ENCODE measurements at regions not wholly inside any gene's neighbourhood (a gene's known extent, or its start where the extent isn't known, plus 50 kb on each side); places are given as distances from the start of the nearest gene placed in this dataset.

DNA sequence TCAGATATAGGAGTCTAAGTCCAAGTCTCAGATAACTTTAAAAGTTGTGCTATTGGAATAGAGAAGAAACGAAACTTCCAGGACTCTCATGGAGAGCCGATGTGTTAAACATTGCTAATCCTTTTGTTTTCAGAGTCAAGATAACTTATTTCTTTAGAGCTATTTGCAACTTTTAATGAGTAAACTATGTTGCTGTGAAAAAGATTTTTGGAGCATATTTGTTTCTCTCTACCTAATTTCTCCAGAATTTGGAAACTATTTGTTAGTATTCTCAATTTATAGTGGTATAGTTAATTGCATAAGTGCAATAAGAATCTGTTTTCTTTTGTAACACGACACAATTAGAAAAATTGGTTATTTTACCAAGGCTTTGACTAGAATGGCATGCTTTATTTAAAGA lies 588.9 kb downstream of the NTRK3 start:
- intact Hi-C loops (cut with DNase I) = no loop called here
- ATAC-seq = no peak
- Histone ChIP-seq H3K9me3 (peaks cover 0 to 25% (median 10%) of the 10 kb centered on the region in 11 donors), H3K27ac (no peak overlapping the region), H3K4me3 (no peak overlapping the region), H3K27me3 (no peaks in the 10 kb centered on the region), H3K4me1 (peaks cover 0 to 7% (median 0%) of the 10 kb centered on the region in 9 donors), H3K36me3 (no peaks in the 10 kb centered on the region)
- WGBS, 2 donors = 88% methylated on average over 3 of the region's 3 CpGs
- TF ChIP-seq, protein P1, sequence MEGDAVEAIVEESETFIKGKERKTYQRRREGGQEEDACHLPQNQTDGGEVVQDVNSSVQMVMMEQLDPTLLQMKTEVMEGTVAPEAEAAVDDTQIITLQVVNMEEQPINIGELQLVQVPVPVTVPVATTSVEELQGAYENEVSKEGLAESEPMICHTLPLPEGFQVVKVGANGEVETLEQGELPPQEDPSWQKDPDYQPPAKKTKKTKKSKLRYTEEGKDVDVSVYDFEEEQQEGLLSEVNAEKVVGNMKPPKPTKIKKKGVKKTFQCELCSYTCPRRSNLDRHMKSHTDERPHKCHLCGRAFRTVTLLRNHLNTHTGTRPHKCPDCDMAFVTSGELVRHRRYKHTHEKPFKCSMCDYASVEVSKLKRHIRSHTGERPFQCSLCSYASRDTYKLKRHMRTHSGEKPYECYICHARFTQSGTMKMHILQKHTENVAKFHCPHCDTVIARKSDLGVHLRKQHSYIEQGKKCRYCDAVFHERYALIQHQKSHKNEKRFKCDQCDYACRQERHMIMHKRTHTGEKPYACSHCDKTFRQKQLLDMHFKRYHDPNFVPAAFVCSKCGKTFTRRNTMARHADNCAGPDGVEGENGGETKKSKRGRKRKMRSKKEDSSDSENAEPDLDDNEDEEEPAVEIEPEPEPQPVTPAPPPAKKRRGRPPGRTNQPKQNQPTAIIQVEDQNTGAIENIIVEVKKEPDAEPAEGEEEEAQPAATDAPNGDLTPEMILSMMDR (IDR thresholded peaks at IDR 0.05) = no peak
- no peak for DNase-seq

DNA sequence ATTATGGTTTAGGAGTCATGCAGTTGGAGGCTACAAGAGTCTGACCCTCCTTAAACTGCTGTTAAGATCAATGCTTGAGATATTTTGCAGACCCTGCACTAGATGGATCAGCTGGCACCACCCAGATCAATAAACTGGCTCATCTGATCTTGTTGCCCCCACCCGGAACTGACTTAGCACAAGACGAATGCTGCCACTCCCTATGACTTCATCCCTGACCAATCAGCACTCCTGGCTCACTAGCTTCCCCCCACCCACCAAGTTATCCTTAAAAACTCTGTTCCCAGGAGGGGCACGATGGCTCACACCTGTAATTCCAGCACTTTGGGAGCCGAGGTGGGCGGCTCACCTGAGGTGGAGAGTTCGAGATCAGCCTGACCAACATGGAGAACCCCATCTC lies 594.0 kb downstream of the NTRK3 start:
- Histone ChIP-seq H3K36me3 (no peaks in the 10 kb centered on the region), H3K4me1 (no peaks in the 10 kb centered on the region), H3K9me3 (peaks cover 0 to 19% (median 5%) of the 10 kb centered on the region in 11 donors), H3K27me3 (no peaks in the 10 kb centered on the region), H3K27ac (no peak overlapping the region), H3K4me3 (no peak overlapping the region)
- intact Hi-C loops (cut with DNase I) = no loop called here
- DNase-seq = no peak
- ATAC-seq = no peak
- 87 to 89% methylated on average over 6 of the region's 6 CpGs for WGBS, 2 donors
- TF ChIP-seq, protein P1 (IDR thresholded peaks at IDR 0.05) = no peak

DNA sequence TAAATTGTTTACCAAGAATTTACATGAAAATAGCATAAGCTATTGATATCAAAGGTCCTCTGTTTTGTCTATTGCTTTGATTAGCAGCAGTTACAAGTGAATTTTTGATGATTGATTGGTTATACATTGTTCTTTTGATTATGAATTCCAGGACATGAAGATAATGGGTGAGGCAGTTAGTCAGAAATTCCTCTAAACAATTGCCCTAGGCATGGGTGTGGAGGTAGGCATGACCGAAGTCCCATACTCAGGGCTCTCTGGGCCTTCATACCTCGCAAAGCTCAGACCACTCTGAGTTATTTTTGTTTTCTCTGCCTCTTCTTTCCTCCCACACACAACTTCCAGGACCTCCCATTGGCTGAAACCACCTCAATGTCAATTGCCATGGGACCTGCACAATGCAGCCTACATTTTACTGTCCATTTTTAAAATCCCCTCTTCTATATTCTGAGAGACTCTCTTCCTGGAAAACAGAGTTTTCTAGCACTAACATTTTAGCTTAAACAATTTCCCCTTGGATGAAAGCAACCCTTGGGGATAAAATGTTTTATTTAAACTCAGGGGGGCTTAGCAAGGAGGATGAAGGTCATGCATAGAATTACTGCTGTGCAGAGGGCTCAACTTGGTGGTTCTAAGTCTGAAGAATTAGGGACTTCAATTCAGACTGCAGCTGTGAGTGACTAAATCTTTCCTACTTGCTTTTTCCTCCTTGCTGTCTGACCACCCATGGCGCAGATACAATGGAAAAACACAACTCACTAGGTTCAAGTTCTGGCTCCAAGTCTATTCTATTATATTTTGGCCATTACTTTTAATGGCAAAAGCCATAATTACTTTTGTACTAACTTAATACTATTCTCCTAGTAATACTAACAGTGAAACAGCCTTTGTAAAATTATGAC lies 594.8 kb downstream of the NTRK3 start:
- intact Hi-C loops (cut with DNase I) = no loop called here
- no peaks in the 10 kb centered on the region for H3K27me3 ChIP-seq
- DNase-seq = no peak
- H3K9me3 ChIP-seq = peaks cover 0 to 10% (median 0%) of the 10 kb centered on the region in 11 donors
- TF ChIP-seq, protein P1 (IDR thresholded peaks at IDR 0.05) = no peak
- H3K4me1 ChIP-seq = no peaks in the 10 kb centered on the region
- H3K36me3 ChIP-seq = no peaks in the 10 kb centered on the region
- no peak overlapping the region for H3K4me3 ChIP-seq
- no peak overlapping the region for H3K27ac ChIP-seq
- 81 to 84% methylated on average over 3 of the region's 3 CpGs for WGBS, 2 donors
- ATAC-seq = no peak

DNA sequence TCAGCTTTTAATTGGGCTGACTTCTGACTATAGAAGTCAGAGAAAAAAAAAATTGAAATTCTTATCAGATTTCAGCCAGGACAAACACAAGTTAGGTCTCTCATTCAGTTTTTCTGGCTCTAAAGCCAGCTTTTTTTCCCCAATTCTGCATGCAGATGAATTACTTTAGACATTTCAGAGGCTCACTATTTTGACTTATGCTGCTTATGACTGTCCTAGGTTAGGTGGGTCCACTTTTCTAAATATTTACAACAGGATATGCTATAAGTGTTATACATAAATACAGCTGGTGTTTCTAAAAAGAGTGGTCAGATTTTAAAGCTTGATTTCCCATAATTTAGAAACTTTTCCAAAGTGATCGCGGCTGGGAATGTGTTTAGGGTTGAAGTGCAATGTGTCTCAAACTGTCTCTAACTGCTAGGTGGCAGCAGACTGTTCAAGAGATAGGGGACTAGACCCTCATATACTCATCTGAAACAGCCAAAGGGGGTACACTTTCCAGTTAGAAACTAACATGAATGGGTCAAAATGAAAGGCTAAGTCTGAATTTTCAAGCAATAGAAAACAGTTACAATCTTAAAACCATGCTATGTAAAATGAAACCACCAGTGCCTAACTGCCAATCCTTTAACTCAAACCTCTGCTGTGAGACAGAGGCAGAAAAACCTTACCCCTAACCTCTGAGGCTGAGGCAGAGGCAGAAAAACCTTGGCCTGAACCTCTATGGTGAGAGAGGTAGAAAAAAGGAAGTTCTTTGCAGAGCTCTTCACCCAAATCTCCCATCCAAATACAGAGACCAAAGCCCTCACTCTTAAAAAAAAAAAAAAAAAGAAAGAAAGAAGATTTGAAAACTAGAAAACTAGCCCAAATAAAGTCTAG lies 596.0 kb downstream of the NTRK3 start:
- Histone ChIP-seq H3K4me1 (no peaks in the 10 kb centered on the region), H3K9me3 (peaks cover 0 to 6% (median 0%) of the 10 kb centered on the region in 11 donors), H3K27ac (no peak overlapping the region), H3K4me3 (no peak overlapping the region), H3K36me3 (no peaks in the 10 kb centered on the region), H3K27me3 (no peaks in the 10 kb centered on the region)
- intact Hi-C loops (cut with DNase I) = no loop called here
- ATAC-seq (no peak), DNase-seq (no peak)
- TF ChIP-seq, protein P1 (IDR thresholded peaks at IDR 0.05) = no peak
- WGBS, 2 donors = 77 to 79% methylated on average over 2 of the region's 2 CpGs
